PC-9 (cell line): ENCODE measurements at regions not wholly inside any gene's neighbourhood (a gene's known extent, or its start where the extent isn't known, plus 50 kb on each side); places are given as distances from the start of the nearest gene placed in this dataset.
"Not testable (repeated sequence)": the region's sequence is repeated elsewhere in the genome, so short reads cannot be mapped to it uniquely, and the experiment has no call there.

Experiments used
- BruUV-seq: library from RNA; stranded (reverse); fragments of 400-500 nt; replicated peaks from 2 replicates; lab custom pipeline; 2021; lab: Mats Ljungman, UMichigan
- CTCF ChIA-PET: fragments of 300-600 bp; sonication (Branson Sonifier 250); formaldehyde crosslinking; loops from one replicate; lab custom pipeline; 2022; ENCODE audit warnings: antibody characterized with exemption; lab: Charles Lee
- POLR2A ChIA-PET: fragments of 300-600 bp; sonication (Branson Sonifier 250); formaldehyde crosslinking; loops from one replicate; lab custom pipeline; 2022; ENCODE audit warnings: antibody characterized with exemption; ENCODE audit not compliant: unreplicated experiment; lab: Charles Lee
- DNase-seq, 2 experiments: peaks; one replicate each; pipeline versions ENCODE4 v3.0.0 to v3.0.0-alpha.2; 2015 to 2022; ENCODE audit warnings: mixed read lengths in 1 of 2
- H2AFZ ChIP-seq: fragments of 200-600 bp; sonication (generic); 2 replicates; pipeline ENCODE4 v1.8.1; 2017; ENCODE audit warnings: antibody characterized with exemption
- H3F3A ChIP-seq: fragments of 200-600 bp; sonication (generic); 2 replicates; pipeline ENCODE4 v1.8.1; 2017; ENCODE audit warnings: antibody characterized with exemption, mild to moderate bottlenecking, low read depth; ENCODE audit not compliant: insufficient read depth
- H3K27ac ChIP-seq: fragments of 200-600 bp; sonication (generic); 2 replicates; pipeline ENCODE4 v1.6.1; 2016; ENCODE audit warnings: mixed run types
- H3K27me3 ChIP-seq: fragments of 200-600 bp; sonication (generic); 2 replicates; pipeline ENCODE4 v1.6.1; 2016; ENCODE audit warnings: low read depth, mixed run types; ENCODE audit not compliant: insufficient read depth
- H3K36me3 ChIP-seq: fragments of 200-600 bp; sonication (generic); 2 replicates; pipeline ENCODE4 v1.6.1; 2016; ENCODE audit warnings: low read depth, mixed run types
- H3K4me1 ChIP-seq: fragments of 200-600 bp; sonication (generic); replicated peaks from 2 replicates; pipeline ENCODE4 v1.6.1; 2016; ENCODE audit warnings: mixed run types; ENCODE audit not compliant: insufficient read depth
- H3K4me2 ChIP-seq: fragments of 200-600 bp; sonication (generic); 2 replicates; pipeline ENCODE4 v1.6.1; 2017; ENCODE audit warnings: mixed run types
- H3K4me3 ChIP-seq: fragments of 200-600 bp; sonication (generic); 2 replicates; pipeline ENCODE4 v1.6.1; 2016; ENCODE audit warnings: mixed run types
- H3K79me2 ChIP-seq: fragments of 200-600 bp; sonication (generic); 2 replicates; pipeline ENCODE4 v1.6.1; 2017; ENCODE audit warnings: low read depth, mixed run types
- H3K9me2 ChIP-seq: fragments of 200-600 bp; sonication (generic); 2 replicates; pipeline ENCODE4 v1.8.1; 2017; ENCODE audit warnings: mild to moderate bottlenecking; ENCODE audit not compliant: insufficient read depth
- H3K9me3 ChIP-seq: fragments of 200-600 bp; sonication (generic); 2 replicates; pipeline ENCODE4 v1.8.1; 2016; ENCODE audit warnings: low read depth; ENCODE audit not compliant: insufficient read depth
- H4K20me1 ChIP-seq: fragments of 200-600 bp; sonication (generic); 2 replicates; pipeline ENCODE4 v1.8.1; 2017; ENCODE audit not compliant: insufficient read depth
- EZH2 ChIP-seq: fragments of 200-600 bp; sonication (generic); IDR thresholded peaks from 2 replicates; pipeline ENCODE4 v1.8.0; 2017; ENCODE audit warnings: antibody characterized with exemption, low read depth
- intact Hi-C: fragments of 100-400 bp; cut with micrococcal nuclease; formaldehyde crosslinking; loops from one replicate; pipeline ENCODE4 v1.10.0; 2022; ENCODE audit not compliant: unreplicated experiment
- TF ChIP-seq, protein P1 (sequence below): fragments of 200-600 bp; sonication (generic); conservative IDR thresholded peaks from 2 replicates; pipeline ENCODE4 v1.6.1; 2017; ENCODE audit warnings: mixed run types, antibody characterized with exemption, mild to moderate bottlenecking, moderate library complexity

DNA sequence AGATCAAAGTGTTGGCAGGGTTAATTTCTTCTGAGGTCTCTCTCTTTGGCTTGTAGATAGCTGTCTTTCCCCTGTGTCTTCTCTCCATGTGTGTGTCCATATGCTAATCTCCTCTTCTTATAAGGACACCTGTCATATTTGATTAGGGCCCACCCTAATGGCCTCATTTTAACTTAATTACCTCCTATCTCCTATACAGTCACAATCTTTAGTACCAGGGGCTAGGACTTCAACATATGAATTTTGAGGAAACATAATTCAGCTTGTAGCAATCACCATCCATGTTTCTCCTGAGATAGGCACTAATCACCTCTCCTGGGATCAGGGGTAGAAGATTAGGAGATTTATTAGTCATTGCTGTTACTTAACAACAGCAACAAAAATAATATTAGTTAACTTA is 196.1 kb upstream of the RXFP2 start:
- Histone ChIP-seq H3K27me3 (peaks cover 23% of the 10 kb centered on the region), H3K9me3 (no peaks in the 10 kb centered on the region), H3K4me2 (no peak overlapping the region), H3K79me2 (no peaks in the 10 kb centered on the region), H3K36me3 (no peaks in the 10 kb centered on the region), H2AFZ (no peak overlapping the region), H3K27ac (no peak overlapping the region), H3K9me2 (no peaks in the 10 kb centered on the region), H4K20me1 (no peaks in the 10 kb centered on the region), H3K4me1 (no peaks in the 10 kb centered on the region), H3K4me3 (no peak overlapping the region), H3F3A (no peaks in the 10 kb centered on the region)
- intact Hi-C loops, result no loop called here
- DNase-seq, result no peak
- ChIA-PET POLR2A (no interaction called here), CTCF (no interaction called here)
- TF ChIP-seq, protein P1, sequence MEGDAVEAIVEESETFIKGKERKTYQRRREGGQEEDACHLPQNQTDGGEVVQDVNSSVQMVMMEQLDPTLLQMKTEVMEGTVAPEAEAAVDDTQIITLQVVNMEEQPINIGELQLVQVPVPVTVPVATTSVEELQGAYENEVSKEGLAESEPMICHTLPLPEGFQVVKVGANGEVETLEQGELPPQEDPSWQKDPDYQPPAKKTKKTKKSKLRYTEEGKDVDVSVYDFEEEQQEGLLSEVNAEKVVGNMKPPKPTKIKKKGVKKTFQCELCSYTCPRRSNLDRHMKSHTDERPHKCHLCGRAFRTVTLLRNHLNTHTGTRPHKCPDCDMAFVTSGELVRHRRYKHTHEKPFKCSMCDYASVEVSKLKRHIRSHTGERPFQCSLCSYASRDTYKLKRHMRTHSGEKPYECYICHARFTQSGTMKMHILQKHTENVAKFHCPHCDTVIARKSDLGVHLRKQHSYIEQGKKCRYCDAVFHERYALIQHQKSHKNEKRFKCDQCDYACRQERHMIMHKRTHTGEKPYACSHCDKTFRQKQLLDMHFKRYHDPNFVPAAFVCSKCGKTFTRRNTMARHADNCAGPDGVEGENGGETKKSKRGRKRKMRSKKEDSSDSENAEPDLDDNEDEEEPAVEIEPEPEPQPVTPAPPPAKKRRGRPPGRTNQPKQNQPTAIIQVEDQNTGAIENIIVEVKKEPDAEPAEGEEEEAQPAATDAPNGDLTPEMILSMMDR, result no peak
- no peak for TF ChIP-seq EZH2
- no TSS peak for BruUV-seq

DNA sequence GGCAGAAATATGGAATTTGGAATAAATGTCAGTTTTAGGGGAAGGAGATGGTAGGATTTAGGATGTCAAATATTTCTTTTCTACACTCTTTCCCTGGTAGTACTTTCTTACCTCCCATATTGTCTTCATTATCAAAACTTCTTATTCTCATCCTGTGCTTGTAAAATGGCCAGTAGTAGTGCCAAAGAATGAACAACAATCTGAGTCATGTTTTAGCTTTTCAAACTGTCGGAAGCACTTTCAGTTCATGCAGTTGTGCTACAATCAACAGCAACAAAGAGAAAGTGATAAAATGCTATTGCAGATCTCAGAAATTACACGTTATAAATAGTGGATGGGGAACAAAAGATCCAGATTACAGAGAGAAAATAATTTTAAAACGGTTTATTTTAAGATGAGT is 193.7 kb upstream of the RXFP2 start:
- ChIA-PET CTCF (no interaction called here), POLR2A (no interaction called here)
- H3K4me1 ChIP-seq, result no peaks in the 10 kb centered on the region
- H3F3A ChIP-seq, result no peaks in the 10 kb centered on the region
- no peak overlapping the region for H3K4me2 ChIP-seq
- peaks cover 23% of the 10 kb centered on the region for H3K27me3 ChIP-seq
- DNase-seq, result no peak
- H3K9me2 ChIP-seq, result no peaks in the 10 kb centered on the region
- no peaks in the 10 kb centered on the region; the same call in 1 of the 2 replicates for H3K9me3 ChIP-seq
- H3K4me3 ChIP-seq, result no peak overlapping the region
- no peaks in the 10 kb centered on the region for H3K36me3 ChIP-seq
- no TSS peak for BruUV-seq
- no peak overlapping the region for H2AFZ ChIP-seq
- no peak overlapping the region for H3K27ac ChIP-seq
- intact Hi-C loops, result no loop called here
- no peaks in the 10 kb centered on the region for H3K79me2 ChIP-seq
- no peak for TF ChIP-seq EZH2
- TF ChIP-seq, protein P1, result no peak
- no peaks in the 10 kb centered on the region for H4K20me1 ChIP-seq

- H3K79me2 ChIP-seq, result no peaks in the 10 kb centered on the region
- H3K4me1 ChIP-seq, result no peaks in the 10 kb centered on the region
- no peak overlapping the region for H3K27ac ChIP-seq
- no peak overlapping the region for H2AFZ ChIP-seq
- H3K9me3 ChIP-seq, result no peaks in the 10 kb centered on the region
- CTCF ChIA-PET, result no interaction called here
- BruUV-seq, result no TSS peak
- POLR2A ChIA-PET, result no interaction called here
- H3K36me3 ChIP-seq, result no peaks in the 10 kb centered on the region
- no peak overlapping the region for H3K4me2 ChIP-seq
- no peak overlapping the region for H3K4me3 ChIP-seq
- H4K20me1 ChIP-seq, result no peaks in the 10 kb centered on the region
- H3K27me3 ChIP-seq, result peaks cover 5% of the 10 kb centered on the region; the same call in 1 of the 2 replicates
- intact Hi-C loops, result no loop called here
- TF ChIP-seq, protein P1, result no peak
- no peak for TF ChIP-seq EZH2
- no peak for DNase-seq
- no peaks in the 10 kb centered on the region for H3F3A ChIP-seq
- no peaks in the 10 kb centered on the region; the same call in 1 of the 2 replicates for H3K9me2 ChIP-seq
Observed at GRCh38 chr13:31556376-31556775, 182.9 kb upstream of the RXFP2 start.

- CTCF ChIA-PET, H3K9me3 ChIP-seq, H2AFZ ChIP-seq, H4K20me1 ChIP-seq, H3K4me2 ChIP-seq, BruUV-seq, H3K27ac ChIP-seq, H3K4me1 ChIP-seq, H3F3A ChIP-seq, H3K79me2 ChIP-seq, H3K4me3 ChIP-seq, H3K9me2 ChIP-seq, intact Hi-C loops, H3K27me3 ChIP-seq, POLR2A ChIA-PET, H3K36me3 ChIP-seq, DNase-seq: not testable (repeated sequence)
Observed at GRCh38 chr13:31584221-31584620, 155.1 kb upstream of the RXFP2 start.
